GM12873 (cell line): ENCODE measurements at regions not wholly inside any gene's neighbourhood (a gene's known extent, or its start where the extent isn't known, plus 50 kb on each side); places are given as distances from the start of the nearest gene placed in this dataset.

Source experiments
- TF ChIP-seq, protein P1 (sequence below): IDR thresholded peaks from 2 replicates; pipeline ENCODE4 v1.5.1; 2012; ENCODE audit warnings: low read depth, mild to moderate bottlenecking, moderate library complexity, low read length, control low read depth; ENCODE audit not compliant: insufficient read depth; ENCODE audit errors: missing control alignments

DNA sequence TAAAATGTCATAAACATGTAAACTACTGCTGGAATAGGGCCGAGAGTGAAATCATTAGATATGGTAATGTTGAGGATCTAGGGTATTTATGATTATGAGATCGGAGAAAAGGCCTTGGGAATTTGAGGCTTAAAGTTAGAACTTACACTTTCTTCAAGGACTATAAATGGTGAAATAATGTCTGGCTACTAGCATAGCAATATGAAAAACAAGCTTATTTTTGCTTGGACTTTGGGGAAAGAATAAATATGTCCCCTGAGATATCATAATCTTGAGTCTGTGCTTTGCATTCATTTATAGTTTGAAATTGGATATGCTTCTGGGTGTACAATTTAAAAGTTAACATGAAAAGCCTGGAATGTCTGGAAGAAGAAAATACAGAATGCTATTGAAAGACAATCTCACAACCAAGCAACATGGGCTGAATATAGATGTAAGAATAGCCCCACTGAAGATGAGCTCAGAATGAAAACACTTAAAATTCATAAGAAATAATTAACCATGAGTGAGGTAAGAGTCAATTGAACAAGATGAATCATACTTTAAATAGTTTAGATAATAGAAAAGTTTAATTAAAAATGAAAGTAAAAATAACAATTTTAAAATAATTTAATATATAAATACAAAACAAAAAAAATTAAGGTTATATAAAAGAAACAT lies 1555.4 kb upstream of the MIR17HG start:
- TF ChIP-seq, protein P1, sequence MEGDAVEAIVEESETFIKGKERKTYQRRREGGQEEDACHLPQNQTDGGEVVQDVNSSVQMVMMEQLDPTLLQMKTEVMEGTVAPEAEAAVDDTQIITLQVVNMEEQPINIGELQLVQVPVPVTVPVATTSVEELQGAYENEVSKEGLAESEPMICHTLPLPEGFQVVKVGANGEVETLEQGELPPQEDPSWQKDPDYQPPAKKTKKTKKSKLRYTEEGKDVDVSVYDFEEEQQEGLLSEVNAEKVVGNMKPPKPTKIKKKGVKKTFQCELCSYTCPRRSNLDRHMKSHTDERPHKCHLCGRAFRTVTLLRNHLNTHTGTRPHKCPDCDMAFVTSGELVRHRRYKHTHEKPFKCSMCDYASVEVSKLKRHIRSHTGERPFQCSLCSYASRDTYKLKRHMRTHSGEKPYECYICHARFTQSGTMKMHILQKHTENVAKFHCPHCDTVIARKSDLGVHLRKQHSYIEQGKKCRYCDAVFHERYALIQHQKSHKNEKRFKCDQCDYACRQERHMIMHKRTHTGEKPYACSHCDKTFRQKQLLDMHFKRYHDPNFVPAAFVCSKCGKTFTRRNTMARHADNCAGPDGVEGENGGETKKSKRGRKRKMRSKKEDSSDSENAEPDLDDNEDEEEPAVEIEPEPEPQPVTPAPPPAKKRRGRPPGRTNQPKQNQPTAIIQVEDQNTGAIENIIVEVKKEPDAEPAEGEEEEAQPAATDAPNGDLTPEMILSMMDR, result no peak

DNA sequence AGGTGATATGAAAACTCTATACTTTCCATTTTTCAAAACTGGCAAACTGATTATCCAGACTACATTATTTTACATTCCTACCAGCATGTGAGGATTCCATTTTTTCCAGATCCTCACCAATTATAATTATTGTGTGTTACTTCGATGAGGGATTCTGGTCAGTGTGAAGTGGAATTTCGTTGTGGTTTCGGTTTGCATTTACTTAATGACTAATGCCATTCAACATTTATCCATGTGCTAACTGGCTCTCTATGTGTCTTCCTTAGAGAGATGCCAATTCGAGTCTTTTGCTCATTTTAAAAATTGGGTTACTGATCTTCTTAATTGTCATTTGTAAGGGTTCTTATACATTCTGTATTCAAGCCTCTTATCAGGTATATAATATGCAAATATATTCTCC lies 1551.3 kb upstream of the MIR17HG start:
- TF ChIP-seq, protein P1, result no peak

DNA sequence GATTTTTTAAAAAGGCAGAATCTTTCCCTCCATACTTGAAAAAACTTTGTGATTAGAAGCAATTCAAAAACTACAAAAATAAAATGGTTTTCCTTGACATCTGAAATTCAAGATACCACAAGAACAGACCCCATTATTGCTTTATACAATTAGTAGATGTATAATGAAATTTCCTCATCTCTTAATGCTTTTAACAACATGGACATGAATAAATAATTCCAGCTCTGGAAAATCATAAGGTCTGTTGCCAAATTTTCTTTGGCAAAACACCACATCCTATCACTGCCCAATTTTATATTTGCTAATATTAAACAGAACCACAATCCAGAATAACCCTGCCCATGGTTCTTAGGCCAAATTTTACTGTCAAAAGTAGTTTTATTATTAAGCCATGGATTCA lies 1543.6 kb upstream of the MIR17HG start:
- TF ChIP-seq, protein P1, result no peak

DNA sequence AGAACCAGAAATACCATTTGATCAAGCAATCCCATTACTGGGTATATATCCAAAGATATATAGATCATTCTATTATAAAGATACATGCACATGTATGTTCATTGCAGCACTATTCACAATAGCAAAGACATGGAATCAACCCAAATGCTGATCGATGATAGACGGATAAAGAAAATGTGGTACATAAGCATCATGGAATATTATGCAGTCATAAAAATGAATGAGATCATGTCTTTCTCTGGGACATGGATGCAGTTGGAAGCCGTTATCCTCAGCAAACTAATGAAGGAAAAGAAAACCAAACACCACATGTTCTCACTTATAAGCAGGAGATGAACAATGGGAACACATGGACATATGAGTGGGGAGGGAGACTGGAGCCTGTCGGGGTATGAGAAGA lies 1540.9 kb upstream of the MIR17HG start:
- TF ChIP-seq, protein P1, result no peak

DNA sequence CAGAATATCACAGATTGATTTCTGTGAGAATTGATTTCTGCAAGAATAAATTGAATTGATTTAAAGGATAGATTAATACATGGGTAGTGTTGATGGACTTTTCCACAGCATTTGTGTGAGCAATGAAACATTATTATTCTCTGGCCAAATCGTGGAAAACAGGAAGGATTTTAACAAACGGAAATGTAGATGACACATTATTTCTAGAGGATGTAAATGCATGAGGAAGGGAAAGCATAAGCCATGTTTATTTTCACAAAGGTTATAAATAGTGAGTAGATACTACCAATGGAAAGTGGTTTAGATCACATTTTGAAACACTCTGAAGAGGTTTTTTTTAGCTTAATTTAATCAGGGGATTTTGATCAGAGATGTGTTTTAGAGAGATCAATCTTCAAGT lies 1534.6 kb upstream of the MIR17HG start:
- TF ChIP-seq, protein P1, result no peak

DNA sequence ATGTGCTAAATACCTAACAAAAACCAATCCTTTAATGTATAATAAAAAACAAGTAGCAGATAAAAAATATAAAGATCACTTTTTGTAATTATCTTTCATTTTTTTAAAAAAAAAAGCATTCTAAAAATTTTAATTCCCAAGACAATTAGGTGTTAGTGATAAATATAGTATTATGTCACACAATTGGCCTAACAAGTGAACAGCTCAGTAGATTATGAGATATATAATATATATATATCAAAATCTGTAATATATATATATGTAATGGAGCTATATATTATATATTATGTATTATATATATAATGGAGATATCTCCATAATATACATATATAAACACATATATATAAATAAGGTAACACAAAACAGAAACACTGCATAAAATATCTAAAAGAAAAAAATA lies 1531.1 kb upstream of the MIR17HG start:
- TF ChIP-seq, protein P1, result no peak

DNA sequence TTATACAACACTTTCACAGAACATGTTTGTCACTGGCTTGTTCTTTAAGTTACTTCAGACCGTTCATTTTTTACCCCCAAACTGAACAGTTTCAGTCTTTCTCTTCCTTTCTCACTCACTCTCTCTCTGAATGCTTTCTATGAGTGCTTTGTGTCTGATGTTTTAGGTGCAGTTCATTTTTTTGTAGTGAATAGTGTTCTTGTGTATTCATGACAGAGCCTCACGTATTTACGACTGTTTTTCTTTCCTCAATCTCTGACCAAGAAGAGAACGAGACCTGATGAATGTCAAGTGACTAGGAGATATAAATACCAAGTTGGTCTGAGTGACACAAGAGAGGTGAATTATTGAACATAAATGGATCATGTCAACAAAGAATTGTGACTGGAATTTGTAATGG lies 1525.0 kb upstream of the MIR17HG start:
- TF ChIP-seq, protein P1, result no peak
